ENCODE measurements at regions not wholly inside any gene's neighbourhood (a gene's known extent, or its start where the extent isn't known, plus 50 kb on each side); places are given as distances from the start of the nearest gene placed in this dataset.

DNA sequence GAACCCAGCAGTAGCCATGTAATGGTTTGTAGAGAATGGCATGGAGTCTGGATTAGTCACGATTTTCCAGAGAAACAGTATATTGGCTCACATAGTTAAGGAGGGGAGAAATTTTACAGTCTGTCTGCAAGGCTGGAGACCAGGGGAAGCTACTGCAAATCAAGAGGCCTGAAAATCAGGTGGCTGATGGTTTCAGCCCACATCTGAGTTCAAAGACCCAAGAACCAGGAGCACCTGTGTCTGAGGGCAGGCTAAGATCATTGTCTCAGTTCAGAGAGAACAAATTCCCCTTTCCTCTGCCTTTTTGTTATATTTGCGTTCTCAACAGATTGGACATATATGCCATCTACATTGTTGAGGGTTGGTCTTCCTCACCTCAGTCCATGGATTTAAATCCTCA is 207.5 kb upstream of the IRX2 start:
- TF ChIP-seq, protein P1, sequence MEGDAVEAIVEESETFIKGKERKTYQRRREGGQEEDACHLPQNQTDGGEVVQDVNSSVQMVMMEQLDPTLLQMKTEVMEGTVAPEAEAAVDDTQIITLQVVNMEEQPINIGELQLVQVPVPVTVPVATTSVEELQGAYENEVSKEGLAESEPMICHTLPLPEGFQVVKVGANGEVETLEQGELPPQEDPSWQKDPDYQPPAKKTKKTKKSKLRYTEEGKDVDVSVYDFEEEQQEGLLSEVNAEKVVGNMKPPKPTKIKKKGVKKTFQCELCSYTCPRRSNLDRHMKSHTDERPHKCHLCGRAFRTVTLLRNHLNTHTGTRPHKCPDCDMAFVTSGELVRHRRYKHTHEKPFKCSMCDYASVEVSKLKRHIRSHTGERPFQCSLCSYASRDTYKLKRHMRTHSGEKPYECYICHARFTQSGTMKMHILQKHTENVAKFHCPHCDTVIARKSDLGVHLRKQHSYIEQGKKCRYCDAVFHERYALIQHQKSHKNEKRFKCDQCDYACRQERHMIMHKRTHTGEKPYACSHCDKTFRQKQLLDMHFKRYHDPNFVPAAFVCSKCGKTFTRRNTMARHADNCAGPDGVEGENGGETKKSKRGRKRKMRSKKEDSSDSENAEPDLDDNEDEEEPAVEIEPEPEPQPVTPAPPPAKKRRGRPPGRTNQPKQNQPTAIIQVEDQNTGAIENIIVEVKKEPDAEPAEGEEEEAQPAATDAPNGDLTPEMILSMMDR (IDR thresholded peaks at IDR 0.05), result no peak
- no peak for TF ChIP-seq EZH2 (IDR thresholded peaks at IDR 0.05; ENCODE audit: borderline replicate concordance, insufficient read depth, low read depth, low read length, poor library complexity, severe bottlenecking)
